Osteoblast (primary cell): ENCODE measurements at regions not wholly inside any gene's neighbourhood (a gene's known extent, or its start where the extent isn't known, plus 50 kb on each side); places are given as distances from the start of the nearest gene placed in this dataset.

Experiments
- DNase-seq: peaks from one replicate; pipeline ENCODE4 v3.0.0; 2011; ENCODE audit warnings: low spot score, mixed read lengths; ENCODE audit not compliant: insufficient read length; ENCODE audit errors: missing footprints
- H2AFZ ChIP-seq: 2 replicates; pipeline ENCODE4 v1.6.0; 2011; ENCODE audit warnings: mild to moderate bottlenecking, low read length
- H3K27ac ChIP-seq: 2 replicates; pipeline ENCODE4 v1.5.1; 2011; ENCODE audit warnings: mild to moderate bottlenecking, low read depth, low read length, moderate library complexity
- H3K27me3 ChIP-seq: 2 replicates; pipeline ENCODE4 v1.6.0; 2012; ENCODE audit warnings: mild to moderate bottlenecking, control low read depth, inconsistent platforms, low read length, moderate library complexity; ENCODE audit not compliant: insufficient read depth
- H3K36me3 ChIP-seq: 2 replicates; pipeline ENCODE4 v1.5.1; 2011; ENCODE audit warnings: mild to moderate bottlenecking, low read length, control low read depth, moderate library complexity; ENCODE audit not compliant: insufficient read depth
- H3K4me1 ChIP-seq: 2 replicates; pipeline ENCODE4 v1.5.1; 2011; ENCODE audit warnings: mild to moderate bottlenecking, low read length, control low read depth, moderate library complexity; ENCODE audit not compliant: insufficient read depth
- H3K4me2 ChIP-seq: 2 replicates; pipeline ENCODE4 v1.6.0; 2011; ENCODE audit warnings: mild to moderate bottlenecking, low read length; ENCODE audit not compliant: insufficient read depth
- H3K4me3 ChIP-seq: fragments of 200-600 bp; sonication (generic); 3 replicates; pipeline ENCODE4 v1.5.1; 2012; ENCODE audit warnings: mild to moderate bottlenecking, low read length, inconsistent platforms; ENCODE audit not compliant: insufficient read depth
- H3K79me2 ChIP-seq: 2 replicates; pipeline ENCODE4 v1.6.0; 2012; ENCODE audit warnings: mild to moderate bottlenecking, low read length, control low read depth, inconsistent platforms; ENCODE audit not compliant: insufficient read depth
- H3K9me3 ChIP-seq: 2 replicates; pipeline ENCODE4 v1.5.1; 2011; ENCODE audit warnings: low read depth, low read length, control low read depth
- H4K20me1 ChIP-seq: 2 replicates; pipeline ENCODE4 v1.6.0; 2012; ENCODE audit warnings: mild to moderate bottlenecking, low read length, control low read depth; ENCODE audit not compliant: insufficient read depth
- CTCF ChIP-seq: IDR thresholded peaks from 2 replicates; pipeline ENCODE4 v1.5.1; 2011; ENCODE audit warnings: mild to moderate bottlenecking, low read depth, low read length, moderate library complexity; ENCODE audit errors: extremely low read depth

GRCh38 chr12:19808371-19808770, 369.1 kb downstream of the AEBP2 start:
- Histone ChIP-seq H3K4me2 (no peak overlapping the region), H3K4me3 (no peak overlapping the region), H3K27me3 (no peaks in the 10 kb centered on the region), H3K27ac (no peak overlapping the region), H4K20me1 (no peaks in the 10 kb centered on the region), H3K9me3 (no peaks in the 10 kb centered on the region), H3K4me1 (no peaks in the 10 kb centered on the region), H2AFZ (no peak overlapping the region), H3K36me3 (no peaks in the 10 kb centered on the region), H3K79me2 (no peaks in the 10 kb centered on the region)
- no peak for TF ChIP-seq CTCF
- no peak for DNase-seq

- DNase-seq: no peak
- no peak overlapping the region for H3K27ac ChIP-seq
- H3K4me2 ChIP-seq: no peak overlapping the region
- no peaks in the 10 kb centered on the region for H3K9me3 ChIP-seq
- H3K79me2 ChIP-seq: no peaks in the 10 kb centered on the region
- no peak for TF ChIP-seq CTCF
- no peaks in the 10 kb centered on the region for H3K4me1 ChIP-seq
- H4K20me1 ChIP-seq: no peaks in the 10 kb centered on the region
- no peak overlapping the region for H2AFZ ChIP-seq
- no peak overlapping the region for H3K4me3 ChIP-seq
- H3K27me3 ChIP-seq: no peaks in the 10 kb centered on the region
- H3K36me3 ChIP-seq: no peaks in the 10 kb centered on the region
These were observed 370.9 kb downstream of the AEBP2 start for GRCh38 chr12:19810213-19810612.

GRCh38 chr12:19811922-19812321, 372.6 kb downstream of the AEBP2 start:
- Histone ChIP-seq H2AFZ (no peak overlapping the region), H3K27ac (no peak overlapping the region), H3K36me3 (no peaks in the 10 kb centered on the region), H3K9me3 (no peaks in the 10 kb centered on the region), H4K20me1 (no peaks in the 10 kb centered on the region), H3K4me3 (no peak overlapping the region), H3K79me2 (no peaks in the 10 kb centered on the region), H3K27me3 (no peaks in the 10 kb centered on the region), H3K4me2 (no peak overlapping the region), H3K4me1 (no peaks in the 10 kb centered on the region)
- TF ChIP-seq CTCF: no peak
- no peak for DNase-seq

- H3K4me2 ChIP-seq: no peak overlapping the region
- no peak overlapping the region for H3K4me3 ChIP-seq
- no peaks in the 10 kb centered on the region for H3K9me3 ChIP-seq
- no peaks in the 10 kb centered on the region for H3K4me1 ChIP-seq
- no peak overlapping the region for H3K27ac ChIP-seq
- no peaks in the 10 kb centered on the region for H4K20me1 ChIP-seq
- H2AFZ ChIP-seq: no peak overlapping the region
- TF ChIP-seq CTCF: no peak
- no peak for DNase-seq
- no peaks in the 10 kb centered on the region for H3K79me2 ChIP-seq
- no peaks in the 10 kb centered on the region for H3K36me3 ChIP-seq
- H3K27me3 ChIP-seq: no peaks in the 10 kb centered on the region
These were observed 379.9 kb downstream of the AEBP2 start for GRCh38 chr12:19819231-19819630.
